IMR-90 (cell line): ENCODE measurements at regions not wholly inside any gene's neighbourhood (a gene's known extent, or its start where the extent isn't known, plus 50 kb on each side); places are given as distances from the start of the nearest gene placed in this dataset.

Experiments
- BHLHE40 ChIP-seq: fragments of 150-350 bp; IDR thresholded peaks from 2 replicates; pipeline ENCODE4 v1.6.1; 2016; ENCODE audit warnings: mild to moderate bottlenecking, low read depth, low read length
- FOS ChIP-seq: fragments of 150-350 bp; IDR thresholded peaks from 2 replicates; pipeline ENCODE4 v1.6.1; 2016; ENCODE audit warnings: low read depth, low read length
- TF ChIP-seq, protein P1 (sequence below): conservative IDR thresholded peaks from 2 replicates; pipeline ENCODE4 v1.5.1; 2012; ENCODE audit warnings: mild to moderate bottlenecking, low read depth, low read length, improper control_type of control experiment

- TF ChIP-seq BHLHE40 (no peak), FOS (no peak)
- TF ChIP-seq, protein P1, sequence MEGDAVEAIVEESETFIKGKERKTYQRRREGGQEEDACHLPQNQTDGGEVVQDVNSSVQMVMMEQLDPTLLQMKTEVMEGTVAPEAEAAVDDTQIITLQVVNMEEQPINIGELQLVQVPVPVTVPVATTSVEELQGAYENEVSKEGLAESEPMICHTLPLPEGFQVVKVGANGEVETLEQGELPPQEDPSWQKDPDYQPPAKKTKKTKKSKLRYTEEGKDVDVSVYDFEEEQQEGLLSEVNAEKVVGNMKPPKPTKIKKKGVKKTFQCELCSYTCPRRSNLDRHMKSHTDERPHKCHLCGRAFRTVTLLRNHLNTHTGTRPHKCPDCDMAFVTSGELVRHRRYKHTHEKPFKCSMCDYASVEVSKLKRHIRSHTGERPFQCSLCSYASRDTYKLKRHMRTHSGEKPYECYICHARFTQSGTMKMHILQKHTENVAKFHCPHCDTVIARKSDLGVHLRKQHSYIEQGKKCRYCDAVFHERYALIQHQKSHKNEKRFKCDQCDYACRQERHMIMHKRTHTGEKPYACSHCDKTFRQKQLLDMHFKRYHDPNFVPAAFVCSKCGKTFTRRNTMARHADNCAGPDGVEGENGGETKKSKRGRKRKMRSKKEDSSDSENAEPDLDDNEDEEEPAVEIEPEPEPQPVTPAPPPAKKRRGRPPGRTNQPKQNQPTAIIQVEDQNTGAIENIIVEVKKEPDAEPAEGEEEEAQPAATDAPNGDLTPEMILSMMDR: no peak
These were observed 532.3 kb upstream of the SLITRK5 start for GRCh38 chr13:87138866-87139265.
